ENCODE measurements at regions not wholly inside any gene's neighbourhood (a gene's known extent, or its start where the extent isn't known, plus 50 kb on each side); places are given as distances from the start of the nearest gene placed in this dataset.

GRCh38 chr6:149252622-149253021, 64.9 kb upstream of the TAB2 start:
- Histone ChIP-seq H2AFZ (ENCODE audit: low read length, unreplicated experiment) (no peak overlapping the region), H3K27me3 (ENCODE audit: insufficient read depth, low read length) (no peaks in the 10 kb centered on the region), H3K4me3 (ENCODE audit: low read depth, low read length) (no peak overlapping the region), H3K36me3 (ENCODE audit: insufficient read depth, low read length) (no peaks in the 10 kb centered on the region), H3K4me1 (ENCODE audit: control insufficient read depth, insufficient read depth, low read length, unreplicated experiment) (no peaks in the 10 kb centered on the region), H3K79me2 (ENCODE audit: control insufficient read depth, insufficient read depth, low read length, unreplicated experiment) (no peaks in the 10 kb centered on the region), H3K27ac (ENCODE audit: low read depth, low read length) (no peak overlapping the region)

DNA sequence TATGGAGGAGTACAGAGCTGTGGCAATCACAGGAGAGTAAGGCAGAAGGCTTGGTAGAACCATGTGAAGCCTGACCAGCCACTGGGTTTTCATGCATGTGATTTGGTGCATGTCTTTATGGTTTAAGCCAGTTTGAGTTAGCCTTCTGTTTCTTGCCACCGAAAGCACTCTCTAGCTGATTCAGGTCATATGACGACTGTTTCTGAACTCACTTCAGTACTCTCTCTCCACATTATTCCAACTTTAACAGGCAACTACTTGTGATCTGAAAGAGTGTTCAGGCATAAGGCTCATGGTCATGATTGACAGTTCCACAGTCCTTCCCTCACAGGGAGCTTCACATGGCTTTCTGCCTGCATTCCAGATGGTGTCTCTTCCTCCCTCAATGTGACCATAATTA, 63.3 kb upstream of the TAB2 start:
- no peaks in the 10 kb centered on the region for H3K4me1 ChIP-seq (ENCODE audit: control insufficient read depth, insufficient read depth, low read length, unreplicated experiment)
- no peaks in the 10 kb centered on the region for H3K27me3 ChIP-seq (ENCODE audit: insufficient read depth, low read length)
- H3K27ac ChIP-seq (ENCODE audit: low read depth, low read length), result no peak overlapping the region
- no peak overlapping the region for H3K4me3 ChIP-seq (ENCODE audit: low read depth, low read length)
- H2AFZ ChIP-seq (ENCODE audit: low read length, unreplicated experiment), result no peak overlapping the region
- H3K79me2 ChIP-seq (ENCODE audit: control insufficient read depth, insufficient read depth, low read length, unreplicated experiment), result no peaks in the 10 kb centered on the region
- H3K36me3 ChIP-seq (ENCODE audit: insufficient read depth, low read length), result no peaks in the 10 kb centered on the region

DNA sequence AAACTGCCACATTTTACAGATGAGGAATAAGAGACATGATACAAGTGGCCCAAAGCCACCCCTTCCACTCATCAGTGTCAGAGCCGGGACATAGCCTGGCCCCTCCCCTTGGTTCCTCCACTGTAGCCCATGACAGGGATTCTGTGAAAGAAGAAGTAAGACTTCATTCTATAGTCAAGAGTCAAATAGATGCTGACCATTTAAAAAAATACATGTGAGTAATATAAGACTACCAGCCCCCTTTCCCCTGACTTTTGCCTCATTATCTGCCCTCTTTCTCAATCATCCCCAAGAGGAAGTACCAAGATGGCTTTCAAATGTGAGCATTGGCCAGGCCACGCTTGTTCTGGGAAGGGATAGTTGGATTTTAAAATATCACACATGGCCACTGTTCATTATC, 57.8 kb upstream of the TAB2 start:
- Histone ChIP-seq H2AFZ (ENCODE audit: low read length, unreplicated experiment) (no peak overlapping the region), H3K36me3 (ENCODE audit: insufficient read depth, low read length) (no peaks in the 10 kb centered on the region), H3K79me2 (ENCODE audit: control insufficient read depth, insufficient read depth, low read length, unreplicated experiment) (no peaks in the 10 kb centered on the region), H3K27ac (ENCODE audit: low read depth, low read length) (no peak overlapping the region), H3K4me1 (ENCODE audit: control insufficient read depth, insufficient read depth, low read length, unreplicated experiment) (no peaks in the 10 kb centered on the region), H3K27me3 (ENCODE audit: insufficient read depth, low read length) (no peaks in the 10 kb centered on the region), H3K4me3 (ENCODE audit: low read depth, low read length) (no peak overlapping the region)

GRCh38 chr6:149260214-149260874, 57.2 kb upstream of the TAB2 start:
- Histone ChIP-seq H3K4me3 (ENCODE audit: low read depth, low read length) (no peak overlapping the region), H2AFZ (ENCODE audit: low read length, unreplicated experiment) (no peak overlapping the region), H3K27me3 (ENCODE audit: insufficient read depth, low read length) (no peaks in the 10 kb centered on the region), H3K36me3 (ENCODE audit: insufficient read depth, low read length) (no peaks in the 10 kb centered on the region), H3K27ac (ENCODE audit: low read depth, low read length) (no peak overlapping the region), H3K79me2 (ENCODE audit: control insufficient read depth, insufficient read depth, low read length, unreplicated experiment) (no peaks in the 10 kb centered on the region), H3K4me1 (ENCODE audit: control insufficient read depth, insufficient read depth, low read length, unreplicated experiment) (no peaks in the 10 kb centered on the region)

- Histone ChIP-seq H3K4me3 (ENCODE audit: low read depth, low read length) (no peak overlapping the region), H3K27me3 (ENCODE audit: insufficient read depth, low read length) (no peaks in the 10 kb centered on the region), H3K79me2 (ENCODE audit: control insufficient read depth, insufficient read depth, low read length, unreplicated experiment) (no peaks in the 10 kb centered on the region), H3K36me3 (ENCODE audit: insufficient read depth, low read length) (no peaks in the 10 kb centered on the region), H3K27ac (ENCODE audit: low read depth, low read length) (no peak overlapping the region), H3K4me1 (ENCODE audit: control insufficient read depth, insufficient read depth, low read length, unreplicated experiment) (no peaks in the 10 kb centered on the region), H2AFZ (ENCODE audit: low read length, unreplicated experiment) (no peak overlapping the region)
Observed at GRCh38 chr6:149261364-149262040, 56.0 kb upstream of the TAB2 start.

DNA sequence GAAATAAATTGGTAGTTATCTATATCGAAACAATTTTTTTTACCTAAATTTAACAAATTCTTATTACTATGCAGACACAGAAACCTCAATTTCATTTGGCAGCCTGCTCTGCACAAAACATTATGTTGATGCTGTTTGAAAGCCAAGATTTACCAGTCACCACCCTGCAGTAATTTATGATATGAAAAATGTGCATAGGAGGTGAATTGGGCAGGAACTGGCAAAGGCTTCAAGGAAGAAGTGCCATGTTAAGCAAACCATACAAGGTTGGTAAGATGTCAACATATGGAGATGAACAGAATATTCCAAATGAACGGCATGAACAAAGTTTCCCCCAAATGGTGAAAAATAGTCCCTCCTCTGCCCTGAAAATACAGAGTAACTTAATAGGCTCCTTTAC, 54.2 kb upstream of the TAB2 start:
- no peak overlapping the region for H3K4me3 ChIP-seq (ENCODE audit: low read depth, low read length)
- no peaks in the 10 kb centered on the region for H3K4me1 ChIP-seq (ENCODE audit: control insufficient read depth, insufficient read depth, low read length, unreplicated experiment)
- no peak overlapping the region for H2AFZ ChIP-seq (ENCODE audit: low read length, unreplicated experiment)
- no peak overlapping the region for H3K27ac ChIP-seq (ENCODE audit: low read depth, low read length)
- H3K36me3 ChIP-seq (ENCODE audit: insufficient read depth, low read length), result no peaks in the 10 kb centered on the region
- H3K27me3 ChIP-seq (ENCODE audit: insufficient read depth, low read length), result no peaks in the 10 kb centered on the region
- no peaks in the 10 kb centered on the region for H3K79me2 ChIP-seq (ENCODE audit: control insufficient read depth, insufficient read depth, low read length, unreplicated experiment)

- no peaks in the 10 kb centered on the region for H3K4me1 ChIP-seq (ENCODE audit: control insufficient read depth, insufficient read depth, low read length, unreplicated experiment)
- H3K27ac ChIP-seq (ENCODE audit: low read depth, low read length), result no peak overlapping the region
- no peaks in the 10 kb centered on the region for H3K27me3 ChIP-seq (ENCODE audit: insufficient read depth, low read length)
- no peak overlapping the region for H2AFZ ChIP-seq (ENCODE audit: low read length, unreplicated experiment)
- no peaks in the 10 kb centered on the region for H3K36me3 ChIP-seq (ENCODE audit: insufficient read depth, low read length)
- no peak overlapping the region for H3K4me3 ChIP-seq (ENCODE audit: low read depth, low read length)
- H3K79me2 ChIP-seq (ENCODE audit: control insufficient read depth, insufficient read depth, low read length, unreplicated experiment), result no peaks in the 10 kb centered on the region
Observed at GRCh38 chr6:149264629-149265028, 52.9 kb upstream of the TAB2 start.

DNA sequence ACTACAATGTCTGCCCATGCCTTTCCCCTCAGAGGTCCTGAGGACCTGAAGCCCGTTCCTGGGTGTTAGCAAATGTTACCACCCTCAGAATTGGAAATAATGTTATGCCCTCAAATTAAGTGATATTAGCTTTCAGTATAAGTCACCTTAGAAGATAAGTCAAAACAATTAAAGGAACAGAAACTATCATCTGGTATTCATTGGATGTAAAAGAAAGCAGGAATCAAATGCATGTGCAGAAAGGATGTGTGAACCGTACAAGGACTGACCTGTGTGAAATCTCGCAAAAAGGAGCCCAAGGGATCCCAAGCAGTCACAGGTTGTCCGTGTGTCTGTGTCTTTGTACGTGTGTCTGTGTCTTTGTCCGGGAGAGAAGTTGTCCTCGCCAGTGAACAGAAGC, 51.6 kb upstream of the TAB2 start:
- no peak overlapping the region for H3K27ac ChIP-seq (ENCODE audit: low read depth, low read length)
- no peaks in the 10 kb centered on the region for H3K4me1 ChIP-seq (ENCODE audit: control insufficient read depth, insufficient read depth, low read length, unreplicated experiment)
- H3K4me3 ChIP-seq (ENCODE audit: low read depth, low read length), result no peak overlapping the region
- no peaks in the 10 kb centered on the region for H3K27me3 ChIP-seq (ENCODE audit: insufficient read depth, low read length)
- H2AFZ ChIP-seq (ENCODE audit: low read length, unreplicated experiment), result no peak overlapping the region
- H3K79me2 ChIP-seq (ENCODE audit: control insufficient read depth, insufficient read depth, low read length, unreplicated experiment), result no peaks in the 10 kb centered on the region
- no peaks in the 10 kb centered on the region for H3K36me3 ChIP-seq (ENCODE audit: insufficient read depth, low read length)

GRCh38 chr6:149266659-149267058, 50.9 kb upstream of the TAB2 start:
- Histone ChIP-seq H3K4me3 (ENCODE audit: low read depth, low read length) (no peak overlapping the region), H2AFZ (ENCODE audit: low read length, unreplicated experiment) (no peak overlapping the region), H3K27ac (ENCODE audit: low read depth, low read length) (no peak overlapping the region), H3K79me2 (ENCODE audit: control insufficient read depth, insufficient read depth, low read length, unreplicated experiment) (no peaks in the 10 kb centered on the region), H3K4me1 (ENCODE audit: control insufficient read depth, insufficient read depth, low read length, unreplicated experiment) (peaks cover 3% of the 10 kb centered on the region), H3K36me3 (ENCODE audit: insufficient read depth, low read length) (no peaks in the 10 kb centered on the region), H3K27me3 (ENCODE audit: insufficient read depth, low read length) (no peaks in the 10 kb centered on the region)

DNA sequence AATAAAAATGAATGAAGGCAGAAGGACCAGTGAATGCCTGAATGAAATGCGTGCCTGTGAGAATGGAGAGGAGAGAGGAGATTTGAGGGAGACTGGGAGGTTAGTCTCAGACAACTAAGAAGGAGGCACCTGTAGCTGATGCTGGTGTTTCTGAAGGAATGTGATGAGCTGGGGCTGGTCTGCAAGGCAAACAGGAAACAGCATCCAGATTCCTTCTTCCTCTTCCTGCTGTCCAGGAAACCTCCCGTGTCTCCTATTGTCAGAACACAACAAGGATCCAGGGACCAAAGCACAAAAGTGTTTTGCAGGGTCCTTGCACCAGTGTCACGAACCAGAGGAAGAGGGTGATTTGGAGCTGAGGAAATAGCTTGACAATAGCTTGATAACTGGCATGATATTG, 50.4 kb upstream of the TAB2 start:
- Histone ChIP-seq H3K27ac (ENCODE audit: low read depth, low read length) (no peak overlapping the region), H3K4me1 (ENCODE audit: control insufficient read depth, insufficient read depth, low read length, unreplicated experiment) (peaks cover 8% of the 10 kb centered on the region), H3K4me3 (ENCODE audit: low read depth, low read length) (no peak overlapping the region), H3K79me2 (ENCODE audit: control insufficient read depth, insufficient read depth, low read length, unreplicated experiment) (no peaks in the 10 kb centered on the region), H2AFZ (ENCODE audit: low read length, unreplicated experiment) (no peak overlapping the region), H3K36me3 (ENCODE audit: insufficient read depth, low read length) (no peaks in the 10 kb centered on the region), H3K27me3 (ENCODE audit: insufficient read depth, low read length) (no peaks in the 10 kb centered on the region)

DNA sequence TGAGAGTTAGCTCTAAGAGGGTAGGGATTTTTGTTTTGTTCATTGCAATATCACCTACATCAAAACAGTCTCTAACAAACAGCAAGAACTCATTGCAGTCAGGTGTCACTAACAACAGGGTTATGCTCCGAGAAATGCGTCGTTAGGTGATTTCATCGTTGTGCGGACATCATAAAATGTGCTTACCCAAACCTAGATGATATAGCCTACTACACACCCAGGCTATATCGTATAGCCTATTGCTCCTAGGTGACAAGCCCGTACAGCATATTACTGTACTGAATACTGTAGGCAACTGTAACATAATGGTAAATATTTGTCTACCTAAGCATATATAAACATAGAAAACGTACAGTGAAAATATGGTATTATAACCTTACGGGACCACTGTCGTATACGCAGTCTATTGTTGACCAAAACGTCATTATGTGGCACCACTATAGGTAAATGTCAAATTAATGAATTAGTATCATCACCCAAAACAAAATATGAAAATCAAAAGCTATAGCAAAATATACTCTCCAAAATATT, 49.9 kb upstream of the TAB2 start:
- Histone ChIP-seq H3K4me1 (ENCODE audit: control insufficient read depth, insufficient read depth, low read length, unreplicated experiment) (peaks cover 8% of the 10 kb centered on the region), H3K36me3 (ENCODE audit: insufficient read depth, low read length) (peaks cover 4% of the 10 kb centered on the region; the same call in 1 of the 2 replicates), H3K27me3 (ENCODE audit: insufficient read depth, low read length) (no peaks in the 10 kb centered on the region), H2AFZ (ENCODE audit: low read length, unreplicated experiment) (no peak overlapping the region), H3K27ac (ENCODE audit: low read depth, low read length) (no peak overlapping the region), H3K79me2 (ENCODE audit: control insufficient read depth, insufficient read depth, low read length, unreplicated experiment) (no peaks in the 10 kb centered on the region), H3K4me3 (ENCODE audit: low read depth, low read length) (no peak overlapping the region)

Measured in ACC112 (cell line).